ENCODE measurements at regions not wholly inside any gene's neighbourhood (a gene's known extent, or its start where the extent isn't known, plus 50 kb on each side); places are given as distances from the start of the nearest gene placed in this dataset.

GRCh38 chr9:86645303-86645702, 291.1 kb upstream of the TUT7 start:
- no peak overlapping the region for H3K27ac ChIP-seq
- TF ChIP-seq POLR2A (IDR thresholded peaks at IDR 0.05) (no peak), CTCF (IDR thresholded peaks at IDR 0.05) (no peak)
- no peaks in the 10 kb centered on the region for H3K36me3 ChIP-seq (ENCODE audit: low read depth, missing control alignments)
- peak overlapping the region in 1 of 2 donors; percentile 6 for H3K4me3 ChIP-seq
- no peaks in the 10 kb centered on the region for H3K9me3 ChIP-seq
- no peaks in the 10 kb centered on the region for H3K4me1 ChIP-seq
- intact Hi-C loops (cut with DNase I; ENCODE audit: low total_unique reads): no loop called here
- WGBS, 2 donors: 65 to 68% methylated on average over 17 to 21 of the region's 21 CpGs
- H3K27me3 ChIP-seq: no peaks in the 10 kb centered on the region
- DNase-seq: no peak

- Histone ChIP-seq H3K27me3 (no peaks in the 10 kb centered on the region), H3K27ac (no peak overlapping the region), H3K36me3 (ENCODE audit: low read depth, missing control alignments) (no peaks in the 10 kb centered on the region), H3K9me3 (no peaks in the 10 kb centered on the region), H3K4me3 (no peak overlapping the region), H3K4me1 (no peaks in the 10 kb centered on the region)
- DNase-seq: no peak
- TF ChIP-seq CTCF (IDR thresholded peaks at IDR 0.05): no peak
- no peak for TF ChIP-seq POLR2A (IDR thresholded peaks at IDR 0.05)
- 55 to 57% methylated on average over 4 of the region's 4 CpGs for WGBS, 2 donors
- intact Hi-C loops (cut with DNase I; ENCODE audit: low total_unique reads): no loop called here
These were observed 290.4 kb upstream of the TUT7 start for GRCh38 chr9:86644675-86645034.

- DNase-seq: no peak
These were observed 289.9 kb upstream of the TUT7 start for GRCh38 chr9:86643946-86644674.

GRCh38 chr9:86642721-86643120, 288.5 kb upstream of the TUT7 start:
- Histone ChIP-seq H3K27ac (no peak overlapping the region), H3K27me3 (no peaks in the 10 kb centered on the region), H3K9me3 (no peaks in the 10 kb centered on the region), H3K4me3 (no peak overlapping the region), H3K4me1 (no peaks in the 10 kb centered on the region), H3K36me3 (ENCODE audit: low read depth, missing control alignments) (no peaks in the 10 kb centered on the region)
- DNase-seq: no peak
- TF ChIP-seq POLR2A (IDR thresholded peaks at IDR 0.05) (no peak), CTCF (IDR thresholded peaks at IDR 0.05) (no peak)
- intact Hi-C loops (cut with DNase I; ENCODE audit: low total_unique reads): no loop called here
- 91% methylated on average over 5 of the region's 5 CpGs for WGBS, 2 donors

More at GRCh38 chr9:86643946-86644674, 289.9 kb upstream of the TUT7 start:
- Histone ChIP-seq H3K36me3 (ENCODE audit: low read depth, missing control alignments) (no peaks in the 10 kb centered on the region), H3K4me3 (no peak overlapping the region), H3K27ac (no peak overlapping the region), H3K4me1 (no peaks in the 10 kb centered on the region), H3K9me3 (no peaks in the 10 kb centered on the region), H3K27me3 (no peaks in the 10 kb centered on the region)
- TF ChIP-seq POLR2A (IDR thresholded peaks at IDR 0.05) (no peak), CTCF (IDR thresholded peaks at IDR 0.05) (no peak)
- intact Hi-C loops (cut with DNase I; ENCODE audit: low total_unique reads): no loop called here
- 76 to 81% methylated on average over 7 of the region's 7 CpGs for WGBS, 2 donors

- Histone ChIP-seq H3K27ac (no peak overlapping the region), H3K4me3 (no peak overlapping the region), H3K27me3 (no peaks in the 10 kb centered on the region), H3K4me1 (no peaks in the 10 kb centered on the region), H3K36me3 (ENCODE audit: low read depth, missing control alignments) (no peaks in the 10 kb centered on the region), H3K9me3 (no peaks in the 10 kb centered on the region)
- intact Hi-C loops (cut with DNase I; ENCODE audit: low total_unique reads): no loop called here
- DNase-seq: no peak
- 95 to 98% methylated on average over 3 of the region's 3 CpGs for WGBS, 2 donors
- TF ChIP-seq POLR2A (IDR thresholded peaks at IDR 0.05) (no peak), CTCF (IDR thresholded peaks at IDR 0.05) (no peak)
These were observed 287.8 kb upstream of the TUT7 start for GRCh38 chr9:86641970-86642369.
